CD4-positive, alpha-beta T cell treated with Interleukin-15 for 4 hours (primary cell): ENCODE measurements at regions not wholly inside any gene's neighbourhood (a gene's known extent, or its start where the extent isn't known, plus 50 kb on each side); places are given as distances from the start of the nearest gene placed in this dataset.

Source experiments
- DNase-seq: peaks from one replicate; pipeline ENCODE4 v3.0.0-alpha.2; 2020; ENCODE audit warnings: low spot score

DNA sequence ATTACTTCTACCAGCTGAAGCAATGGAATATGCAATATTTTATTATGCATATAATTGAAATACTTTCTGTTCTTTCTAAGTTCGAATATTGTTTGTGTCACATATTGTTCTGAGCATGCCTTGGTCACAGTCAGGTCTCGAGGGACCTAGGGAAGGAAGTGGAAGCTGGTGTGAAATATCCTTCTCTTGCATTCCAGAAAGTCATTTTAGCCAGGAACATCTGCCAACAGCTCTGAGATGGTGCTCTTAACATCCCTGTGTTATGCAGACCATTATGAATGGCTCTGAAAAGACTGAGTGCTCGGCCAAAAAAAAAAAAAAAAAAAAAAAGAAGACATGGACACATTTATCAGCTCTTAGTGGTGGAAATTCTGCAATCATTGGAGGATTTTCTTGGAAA is 132.7 kb upstream of the JAG1 start:
- no peak for DNase-seq

- no peak for DNase-seq
Measured at GRCh38 chr20:10807013-10807412, 133.2 kb upstream of the JAG1 start.

- DNase-seq, result no peak
Measured at GRCh38 chr20:10812759-10813327, 139.0 kb upstream of the JAG1 start.

DNA sequence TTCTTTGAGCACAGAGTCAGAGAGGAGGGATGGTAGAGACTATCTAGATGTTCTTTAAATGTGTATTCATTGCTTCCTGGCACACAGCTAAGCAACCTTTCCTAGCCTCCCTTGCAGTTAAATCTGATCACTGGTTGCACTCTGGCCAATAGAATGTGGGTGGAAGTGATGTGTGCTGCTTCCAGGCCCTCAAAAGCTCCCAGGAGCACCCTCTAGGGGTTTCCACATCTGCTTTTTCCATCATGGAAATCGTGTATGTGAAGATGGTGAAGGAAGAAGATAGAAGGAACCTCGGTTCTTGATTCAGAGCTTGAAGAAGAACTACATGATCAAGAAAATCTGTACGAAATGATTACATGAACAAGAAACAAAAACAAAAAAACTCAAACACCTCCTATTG is 149.8 kb upstream of the JAG1 start:
- no peak for DNase-seq

DNA sequence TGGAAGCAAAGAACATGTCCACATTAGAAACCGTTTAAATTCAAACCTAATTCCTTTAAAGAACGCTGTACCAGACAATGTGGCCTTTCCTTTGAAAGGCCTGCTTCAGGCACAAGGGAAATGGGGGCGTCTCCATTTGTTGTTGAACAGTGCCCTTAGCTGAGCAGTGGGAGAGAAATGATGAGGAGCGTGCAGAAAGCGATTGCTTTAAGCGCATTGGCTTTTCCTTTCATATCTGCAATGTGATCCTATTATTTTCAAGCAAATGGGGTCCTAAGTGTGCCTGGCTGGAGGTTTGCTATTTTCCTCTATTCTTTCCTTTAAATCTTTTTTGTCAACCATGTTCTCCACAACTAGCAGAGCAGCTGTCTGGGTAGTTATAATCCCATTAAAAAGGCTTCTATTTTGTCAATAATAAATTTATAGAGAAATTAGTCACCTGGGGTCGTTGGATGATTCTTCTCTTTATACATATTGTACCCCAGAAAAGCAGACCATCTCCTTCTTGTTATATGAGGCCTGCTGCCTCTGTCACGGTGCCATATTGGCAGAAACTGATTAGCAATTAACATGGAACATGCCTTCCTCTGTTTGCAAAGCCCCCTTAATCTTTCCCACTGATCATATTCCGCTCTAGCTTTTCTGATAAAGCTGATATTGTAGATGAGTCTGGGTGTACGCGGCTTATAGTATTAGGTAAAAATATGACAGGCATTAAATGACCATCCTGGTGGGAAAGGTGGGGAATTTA is 151.1 kb upstream of the JAG1 start:
- DNase-seq, result no peak

GRCh38 chr20:10826111-10826510 is 152.3 kb upstream of the JAG1 start:
- no peak for DNase-seq

- DNase-seq, result no peak
Measured at GRCh38 chr20:10828180-10828579, 154.4 kb upstream of the JAG1 start.

DNA sequence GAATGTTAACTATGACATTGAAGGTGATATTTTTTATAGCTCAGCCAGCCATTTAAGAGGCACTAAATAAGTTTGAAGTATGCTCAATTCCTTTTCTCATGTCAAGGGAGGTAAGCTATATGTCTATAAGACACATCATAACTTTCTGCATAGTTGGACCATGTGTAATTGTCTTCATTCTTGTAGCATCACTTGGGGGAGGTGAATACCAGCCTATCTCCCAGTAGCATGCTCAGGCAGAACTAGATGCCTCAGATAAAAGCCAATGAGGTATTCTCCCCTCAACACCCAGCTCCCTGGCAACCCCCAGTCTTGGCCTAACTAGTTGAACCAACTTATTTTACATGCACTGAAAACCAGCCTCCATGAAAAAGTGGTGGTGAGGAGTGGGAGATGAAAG is 158.3 kb upstream of the JAG1 start:
- no peak for DNase-seq

DNA sequence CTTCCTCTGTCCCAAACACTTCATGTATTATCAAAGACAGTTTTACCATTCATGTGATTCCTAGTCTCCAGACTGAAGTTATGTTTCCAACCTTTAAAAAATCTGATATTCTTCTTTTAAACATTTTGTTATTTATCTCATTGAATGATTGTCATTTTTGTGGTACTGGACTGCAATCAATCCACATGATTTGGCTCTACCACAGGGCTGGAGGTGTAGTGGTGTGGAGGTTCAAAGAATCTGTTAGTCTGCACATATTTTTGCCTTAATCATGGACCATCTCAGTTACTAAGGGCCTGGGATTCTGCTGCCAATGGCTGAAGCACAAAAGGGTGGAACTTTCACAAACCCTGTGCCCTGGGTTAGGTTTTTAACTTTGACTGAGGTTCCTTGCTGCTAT is 164.1 kb upstream of the JAG1 start:
- no peak for DNase-seq

DNA sequence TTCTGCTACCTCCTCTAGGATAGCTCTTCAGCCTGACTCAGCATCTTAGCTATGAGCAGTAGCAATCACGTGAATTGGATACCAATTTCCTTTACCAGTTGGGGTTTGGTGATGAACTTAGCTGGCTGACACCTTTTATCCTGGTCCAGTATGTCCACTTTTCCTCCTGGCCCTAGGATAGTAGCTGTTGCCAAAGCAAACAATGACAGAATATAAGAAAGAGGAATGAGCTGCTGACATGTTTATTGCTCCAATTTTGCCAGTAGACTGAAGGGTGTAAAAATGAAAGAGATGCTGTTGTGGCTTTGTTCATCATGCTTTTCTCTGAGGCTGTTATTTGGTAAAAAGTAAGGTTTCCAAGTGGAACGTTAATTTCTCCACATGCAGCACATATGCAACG is 168.3 kb upstream of the JAG1 start:
- DNase-seq, result no peak

- no peak for DNase-seq
Measured at GRCh38 chr20:10843146-10843711, 169.4 kb upstream of the JAG1 start.

DNA sequence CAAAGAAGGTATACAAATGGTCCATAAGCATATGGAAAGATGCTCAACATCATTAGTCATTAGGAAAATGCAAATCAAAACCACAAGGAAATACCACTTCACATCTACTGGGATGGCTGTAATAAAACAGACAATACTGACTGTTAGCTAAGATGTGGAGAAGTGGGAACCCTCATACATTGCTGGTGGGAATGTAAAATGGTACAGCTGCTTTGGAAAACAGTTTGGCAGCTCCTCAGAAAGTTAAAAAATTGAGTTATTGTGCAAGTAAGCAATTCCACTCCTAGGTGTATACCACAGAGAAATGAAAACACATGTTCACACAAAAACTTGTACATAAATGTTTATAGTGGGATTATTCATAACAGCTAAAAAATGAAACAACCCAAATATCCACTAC is 173.0 kb upstream of the JAG1 start:
- no peak for DNase-seq

DNA sequence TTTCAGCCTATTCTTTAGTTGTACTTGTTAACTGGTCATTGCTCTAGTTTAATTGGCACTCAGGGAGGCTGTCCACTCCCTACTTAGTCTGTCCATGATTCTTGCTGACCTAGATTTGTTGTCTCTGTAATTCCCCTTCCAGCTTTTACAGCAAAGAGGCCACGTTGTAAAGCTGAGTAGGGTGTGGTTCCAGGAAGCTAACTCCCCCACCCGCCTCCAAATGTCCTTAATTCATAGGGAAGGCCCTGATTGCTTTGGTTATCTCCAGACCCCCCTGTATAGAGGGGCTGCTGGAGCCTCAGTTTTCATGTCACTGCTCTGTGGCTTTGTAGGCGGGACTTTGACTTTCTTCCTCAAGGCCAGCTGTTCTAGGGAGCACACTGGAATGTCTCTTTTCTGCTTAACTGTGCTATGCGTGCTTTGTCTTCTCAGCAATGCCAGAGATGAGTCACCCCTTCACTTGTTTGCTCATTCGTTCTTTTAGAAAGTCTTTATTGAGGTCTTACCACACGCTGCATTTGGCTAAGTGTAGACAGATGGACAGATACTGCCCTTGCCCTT is 175.1 kb upstream of the JAG1 start:
- DNase-seq, result no peak

DNA sequence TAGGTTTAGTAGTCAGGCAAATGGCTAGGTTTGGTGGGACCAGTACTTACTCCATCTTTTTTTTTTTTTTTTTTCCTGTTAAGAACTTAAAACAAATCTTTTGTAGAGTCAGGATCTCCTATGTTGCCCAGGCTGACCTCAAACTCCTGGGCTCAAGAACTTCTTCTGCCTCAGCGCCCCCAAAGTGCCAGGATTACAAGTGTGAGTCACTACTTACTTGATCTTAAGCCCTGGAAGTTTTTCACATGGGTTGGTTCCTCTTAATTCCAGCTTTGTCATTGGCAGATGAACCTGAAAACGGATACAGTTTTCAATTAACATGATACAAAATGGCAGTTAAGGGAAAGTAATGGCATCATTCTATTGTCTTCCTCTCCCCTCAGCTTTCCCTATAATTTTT is 179.4 kb upstream of the JAG1 start:
- no peak for DNase-seq

DNA sequence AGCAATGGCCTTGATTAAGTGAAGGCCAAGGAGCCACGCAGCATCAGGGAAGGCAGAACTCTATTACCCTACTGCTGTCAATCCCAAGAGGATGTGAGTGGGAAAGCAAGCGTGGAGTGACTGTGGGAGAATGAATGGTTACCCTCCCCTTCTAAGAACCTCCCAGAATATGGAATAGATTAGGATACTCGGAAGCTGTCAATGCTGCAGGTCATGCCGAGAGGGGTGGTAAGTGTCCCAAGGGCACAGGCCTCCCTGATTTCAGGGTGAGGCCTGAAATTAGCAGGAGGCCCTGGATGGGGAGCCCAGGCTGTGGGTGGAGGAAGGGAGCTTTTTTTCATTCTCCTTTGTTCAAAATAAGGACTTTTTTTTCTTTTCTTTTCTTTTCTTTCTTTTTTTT is 179.9 kb upstream of the JAG1 start:
- DNase-seq, result no peak

GRCh38 chr20:10854976-10855375 is 181.2 kb upstream of the JAG1 start:
- DNase-seq, result no peak

DNA sequence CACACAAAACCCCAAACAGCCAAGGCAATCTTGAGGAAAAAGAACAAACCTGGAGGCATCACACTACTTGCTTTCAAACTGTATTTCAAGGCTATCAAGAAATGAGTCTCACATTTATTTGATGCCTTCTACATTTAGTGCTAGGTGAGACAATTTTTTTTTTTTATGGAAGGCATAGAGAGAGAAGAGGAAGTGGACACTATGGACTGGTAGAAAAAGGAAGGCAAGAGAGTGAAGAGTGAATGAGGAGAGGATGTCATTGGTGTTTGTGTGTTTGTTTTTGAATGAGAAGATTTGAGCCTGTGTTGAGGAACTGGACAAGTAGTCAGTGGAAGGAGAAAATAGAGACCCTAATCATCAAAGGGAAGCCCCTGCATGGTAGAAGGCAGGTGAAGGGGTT is 182.0 kb upstream of the JAG1 start:
- no peak for DNase-seq

- DNase-seq, result no peak
Measured at GRCh38 chr20:10856237-10857015, 182.6 kb upstream of the JAG1 start.

DNA sequence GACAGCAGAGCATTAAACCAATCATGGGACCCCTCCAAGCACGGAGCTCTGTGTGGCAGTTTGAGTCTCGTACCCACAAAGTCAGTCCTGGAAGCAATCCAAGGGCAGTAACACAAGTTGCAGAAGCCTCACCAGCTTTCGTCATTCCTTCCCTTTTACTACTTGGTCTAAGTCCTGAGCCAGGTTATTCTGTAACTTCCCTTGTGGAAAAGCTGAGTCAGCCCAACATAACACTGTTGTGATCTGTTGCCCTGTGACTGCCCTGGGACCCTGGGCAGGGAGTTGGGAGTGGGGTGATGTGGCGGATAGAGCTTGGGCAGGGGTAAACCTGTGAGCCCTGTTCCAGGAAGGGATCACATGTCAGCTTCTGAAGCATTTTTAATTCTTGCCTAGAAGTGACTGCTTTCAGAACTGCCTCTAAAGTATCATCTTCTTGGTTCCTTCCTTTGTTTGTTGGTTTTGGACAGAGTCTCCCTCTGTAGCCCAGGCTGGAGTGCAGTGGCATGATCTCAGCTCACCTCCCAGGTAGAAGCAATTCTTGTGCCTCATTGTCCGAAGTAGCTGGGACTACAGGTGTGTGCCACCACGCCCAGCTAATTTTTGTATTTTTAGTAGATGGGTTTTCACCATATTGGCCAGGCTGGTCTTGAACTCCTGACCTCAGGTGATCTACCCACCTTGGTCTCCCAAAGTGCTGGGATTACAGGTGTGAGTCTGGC is 183.7 kb upstream of the JAG1 start:
- DNase-seq, result no peak

DNA sequence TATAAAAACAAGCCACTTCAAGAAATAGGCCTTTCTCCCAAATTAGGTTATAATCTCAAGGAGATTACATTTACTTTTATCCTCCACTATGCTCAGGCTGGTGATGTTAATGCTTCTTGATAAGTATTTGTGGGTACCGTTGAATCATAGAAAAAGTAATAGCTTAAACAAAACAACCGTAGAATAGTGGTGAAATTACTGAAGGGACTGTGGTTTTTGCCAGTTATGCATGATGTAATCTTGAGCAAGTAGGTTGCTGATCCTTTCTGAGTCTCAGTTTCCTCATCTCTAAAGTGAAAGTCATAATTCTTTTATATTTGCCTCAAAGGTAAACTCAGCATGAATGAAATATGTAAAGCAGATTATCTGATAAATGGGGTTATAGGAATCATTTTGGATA is 187.3 kb upstream of the JAG1 start:
- no peak for DNase-seq

GRCh38 chr20:10861619-10862018 is 187.8 kb upstream of the JAG1 start:
- no peak for DNase-seq
